ENCODE measurements at regions not wholly inside any gene's neighbourhood (a gene's known extent, or its start where the extent isn't known, plus 50 kb on each side); places are given as distances from the start of the nearest gene placed in this dataset.

DNA sequence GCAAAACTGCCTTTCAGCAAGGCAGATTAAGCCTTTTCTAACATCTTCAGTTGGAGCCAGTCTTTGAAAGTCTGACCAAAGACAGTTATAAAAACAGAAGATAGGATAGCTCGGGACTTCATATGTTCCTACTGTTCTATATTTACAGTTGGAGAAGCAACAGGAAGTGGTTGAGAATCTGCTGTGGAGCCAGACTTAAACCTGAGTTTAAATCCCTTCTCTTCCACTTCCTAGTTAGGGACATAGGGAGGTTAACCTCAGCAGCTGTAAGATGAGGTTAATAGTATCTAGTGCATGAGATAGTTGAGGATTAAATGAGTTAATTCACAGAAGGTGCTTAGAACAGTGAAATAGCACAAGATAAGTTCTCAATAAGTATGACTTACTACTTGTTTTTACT is 84.5 kb upstream of the FREM1 start:
- no peak for DNase-seq
- Histone ChIP-seq H3K36me3 (ENCODE audit: low read depth, missing control alignments) (no peaks in the 10 kb centered on the region), H3K27me3 (no peaks in the 10 kb centered on the region), H3K4me1 (peaks cover 4% of the 10 kb centered on the region), H3K9me3 (no peaks in the 10 kb centered on the region), H3K27ac (no peak overlapping the region), H3K4me3 (no peak overlapping the region)
- TF ChIP-seq, protein P1, sequence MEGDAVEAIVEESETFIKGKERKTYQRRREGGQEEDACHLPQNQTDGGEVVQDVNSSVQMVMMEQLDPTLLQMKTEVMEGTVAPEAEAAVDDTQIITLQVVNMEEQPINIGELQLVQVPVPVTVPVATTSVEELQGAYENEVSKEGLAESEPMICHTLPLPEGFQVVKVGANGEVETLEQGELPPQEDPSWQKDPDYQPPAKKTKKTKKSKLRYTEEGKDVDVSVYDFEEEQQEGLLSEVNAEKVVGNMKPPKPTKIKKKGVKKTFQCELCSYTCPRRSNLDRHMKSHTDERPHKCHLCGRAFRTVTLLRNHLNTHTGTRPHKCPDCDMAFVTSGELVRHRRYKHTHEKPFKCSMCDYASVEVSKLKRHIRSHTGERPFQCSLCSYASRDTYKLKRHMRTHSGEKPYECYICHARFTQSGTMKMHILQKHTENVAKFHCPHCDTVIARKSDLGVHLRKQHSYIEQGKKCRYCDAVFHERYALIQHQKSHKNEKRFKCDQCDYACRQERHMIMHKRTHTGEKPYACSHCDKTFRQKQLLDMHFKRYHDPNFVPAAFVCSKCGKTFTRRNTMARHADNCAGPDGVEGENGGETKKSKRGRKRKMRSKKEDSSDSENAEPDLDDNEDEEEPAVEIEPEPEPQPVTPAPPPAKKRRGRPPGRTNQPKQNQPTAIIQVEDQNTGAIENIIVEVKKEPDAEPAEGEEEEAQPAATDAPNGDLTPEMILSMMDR (IDR thresholded peaks at IDR 0.05): no peak
- no peak for TF ChIP-seq POLR2A (IDR thresholded peaks at IDR 0.05)
- intact Hi-C loops (cut with DNase I; ENCODE audit: low total_unique reads): no loop called here
- WGBS, 2 donors: 4 to 38% methylated on average over 1 of the region's 1 CpG

DNA sequence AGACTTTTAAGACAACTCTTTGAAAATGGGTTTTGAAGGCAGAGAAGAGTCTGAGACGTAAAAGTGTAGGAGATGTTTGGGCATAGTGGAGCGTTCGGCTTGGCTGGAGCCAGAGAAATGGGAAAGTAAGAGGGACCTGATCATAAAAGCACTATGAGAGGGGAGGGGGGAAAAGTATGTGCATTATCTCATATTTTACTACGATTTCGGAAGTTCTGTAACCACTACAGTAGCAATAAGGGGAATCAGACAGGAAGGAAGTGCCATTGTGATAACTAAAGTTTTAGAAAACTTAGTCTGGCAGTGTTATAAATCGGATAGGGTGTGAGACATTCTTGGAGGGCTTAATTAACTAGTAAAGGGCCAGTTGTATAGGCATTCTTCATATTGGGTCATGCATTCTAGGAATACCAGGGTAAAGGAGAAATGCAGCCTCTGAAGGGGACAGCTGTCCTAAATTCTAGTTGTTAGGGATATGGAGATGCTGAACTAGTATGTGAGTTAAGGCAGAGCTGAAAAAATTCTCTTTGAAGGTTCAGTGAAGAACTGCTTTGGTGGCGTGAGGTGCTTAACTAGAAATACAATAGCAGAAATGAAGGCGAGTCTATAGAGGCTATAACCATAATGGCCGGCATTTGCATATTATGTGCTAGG is 83.8 kb upstream of the FREM1 start:
- peaks cover 4% of the 10 kb centered on the region for H3K4me1 ChIP-seq
- intact Hi-C loops (cut with DNase I; ENCODE audit: low total_unique reads): no loop called here
- TF ChIP-seq, protein P1 (IDR thresholded peaks at IDR 0.05): no peak
- no peak for TF ChIP-seq POLR2A (IDR thresholded peaks at IDR 0.05)
- no peaks in the 10 kb centered on the region for H3K27me3 ChIP-seq
- H3K9me3 ChIP-seq: no peaks in the 10 kb centered on the region
- H3K4me3 ChIP-seq: peak overlapping the region; percentile 72 to 80
- H3K36me3 ChIP-seq (ENCODE audit: low read depth, missing control alignments): no peaks in the 10 kb centered on the region
- WGBS, 2 donors: 37 to 54% methylated on average over 9 of the region's 9 CpGs
- H3K27ac ChIP-seq: no peak overlapping the region
- DNase-seq: no peak

DNA sequence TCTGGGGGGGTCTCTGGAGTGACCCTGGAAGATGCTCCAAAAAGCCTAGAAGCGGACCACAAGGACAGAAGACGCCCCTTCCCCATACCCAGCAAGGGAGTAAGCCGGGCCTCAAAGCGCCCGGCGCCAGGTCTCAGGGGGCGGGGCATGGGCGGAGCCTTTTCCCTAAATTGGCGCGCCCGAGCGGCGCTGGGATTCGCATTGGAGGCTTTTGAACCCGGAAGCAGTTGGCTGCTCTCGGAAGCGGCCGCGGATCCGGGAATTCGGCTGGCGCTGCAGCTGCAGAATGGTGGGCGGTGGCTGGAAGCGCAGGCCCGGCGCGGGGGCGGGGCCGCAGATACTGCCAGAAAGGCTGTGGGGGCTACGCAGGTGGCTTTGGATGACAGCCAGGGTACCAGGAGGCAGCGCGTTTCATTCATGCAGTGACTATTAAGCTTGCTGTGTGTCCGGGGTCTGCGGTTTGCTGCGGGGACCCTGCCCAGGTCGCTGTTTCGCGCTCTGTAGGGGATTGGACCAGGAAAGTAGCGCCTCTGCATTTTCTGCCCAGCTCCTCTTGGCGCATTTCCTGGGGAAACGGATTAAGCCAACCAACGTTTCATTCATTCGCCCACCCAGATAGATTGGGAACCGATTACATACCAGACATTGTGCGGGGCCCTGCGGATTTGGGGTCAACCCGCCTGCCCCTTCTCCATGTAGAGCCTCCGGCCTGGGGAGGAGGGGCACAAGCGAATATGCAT is 83.0 kb upstream of the FREM1 start:
- WGBS, 2 donors: 2 to 15% methylated on average over 6 to 44 of the region's 49 CpGs
- no peak for TF ChIP-seq POLR2A (IDR thresholded peaks at IDR 0.05)
- TF ChIP-seq, protein P1 (IDR thresholded peaks at IDR 0.05): no peak
- intact Hi-C loops (cut with DNase I; ENCODE audit: low total_unique reads): no loop called here
- Histone ChIP-seq H3K4me1 (peaks cover 4% of the 10 kb centered on the region), H3K4me3 (peak overlapping the region; percentile 72 to 80), H3K27ac (peak overlapping the region; percentile 47 to 59), H3K9me3 (no peaks in the 10 kb centered on the region), H3K36me3 (ENCODE audit: low read depth, missing control alignments) (no peaks in the 10 kb centered on the region), H3K27me3 (no peaks in the 10 kb centered on the region)
- DNase-seq: peak; percentile 96

DNA sequence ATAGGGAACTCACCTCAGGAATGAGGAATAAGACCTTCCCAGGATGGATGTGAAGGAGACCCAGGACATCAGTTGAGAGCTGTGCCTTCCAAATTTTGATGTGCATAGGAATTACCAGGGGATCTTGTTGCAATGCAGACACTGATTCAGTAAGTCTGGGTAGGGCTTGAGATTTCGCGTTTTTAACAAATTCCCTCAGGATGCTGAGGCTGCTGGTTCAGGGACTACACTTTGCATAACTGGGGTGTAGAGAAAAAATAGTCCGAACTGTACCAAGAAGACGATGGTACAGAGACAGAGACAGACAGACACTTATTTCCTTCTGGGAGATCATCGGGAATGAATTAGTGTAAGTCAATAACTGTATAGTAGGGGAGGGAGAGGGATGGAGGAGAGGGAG is 82.3 kb upstream of the FREM1 start:
- intact Hi-C loops (cut with DNase I; ENCODE audit: low total_unique reads): no loop called here
- Histone ChIP-seq H3K4me3 (peak overlapping the region; percentile 72 to 80), H3K36me3 (ENCODE audit: low read depth, missing control alignments) (no peaks in the 10 kb centered on the region), H3K27ac (no peak overlapping the region), H3K4me1 (peaks cover 4% of the 10 kb centered on the region), H3K9me3 (no peaks in the 10 kb centered on the region), H3K27me3 (no peaks in the 10 kb centered on the region)
- DNase-seq: no peak
- 57 to 65% methylated on average over 5 of the region's 5 CpGs for WGBS, 2 donors
- TF ChIP-seq, protein P1 (IDR thresholded peaks at IDR 0.05): no peak
- TF ChIP-seq POLR2A (IDR thresholded peaks at IDR 0.05): no peak

All from testis (tissue), 2 donors.